ENCODE measurements at regions not wholly inside any gene's neighbourhood (a gene's known extent, or its start where the extent isn't known, plus 50 kb on each side); places are given as distances from the start of the nearest gene placed in this dataset.

DNA sequence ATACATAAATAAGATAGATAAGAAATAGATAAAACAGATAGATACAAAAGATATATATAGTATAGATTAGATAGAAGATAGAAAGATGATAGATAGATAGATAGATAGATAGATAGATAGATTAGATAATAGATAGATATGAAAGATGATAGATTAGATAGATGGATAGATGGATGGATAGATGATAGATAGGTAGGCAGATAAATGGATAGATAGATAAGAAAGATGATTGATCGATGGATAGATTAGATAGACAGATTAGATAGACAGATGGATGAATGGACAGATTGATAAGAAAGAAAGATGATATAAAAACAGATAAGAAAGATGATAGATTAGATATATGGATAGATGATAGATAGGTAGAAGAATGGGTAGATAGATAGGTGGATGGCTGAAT is 90.3 kb downstream of the SMIM20 start:
- TF ChIP-seq, protein P1, sequence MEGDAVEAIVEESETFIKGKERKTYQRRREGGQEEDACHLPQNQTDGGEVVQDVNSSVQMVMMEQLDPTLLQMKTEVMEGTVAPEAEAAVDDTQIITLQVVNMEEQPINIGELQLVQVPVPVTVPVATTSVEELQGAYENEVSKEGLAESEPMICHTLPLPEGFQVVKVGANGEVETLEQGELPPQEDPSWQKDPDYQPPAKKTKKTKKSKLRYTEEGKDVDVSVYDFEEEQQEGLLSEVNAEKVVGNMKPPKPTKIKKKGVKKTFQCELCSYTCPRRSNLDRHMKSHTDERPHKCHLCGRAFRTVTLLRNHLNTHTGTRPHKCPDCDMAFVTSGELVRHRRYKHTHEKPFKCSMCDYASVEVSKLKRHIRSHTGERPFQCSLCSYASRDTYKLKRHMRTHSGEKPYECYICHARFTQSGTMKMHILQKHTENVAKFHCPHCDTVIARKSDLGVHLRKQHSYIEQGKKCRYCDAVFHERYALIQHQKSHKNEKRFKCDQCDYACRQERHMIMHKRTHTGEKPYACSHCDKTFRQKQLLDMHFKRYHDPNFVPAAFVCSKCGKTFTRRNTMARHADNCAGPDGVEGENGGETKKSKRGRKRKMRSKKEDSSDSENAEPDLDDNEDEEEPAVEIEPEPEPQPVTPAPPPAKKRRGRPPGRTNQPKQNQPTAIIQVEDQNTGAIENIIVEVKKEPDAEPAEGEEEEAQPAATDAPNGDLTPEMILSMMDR (IDR thresholded peaks at IDR 0.05) = no peak
- H3K27me3 ChIP-seq = no peaks in the 10 kb centered on the region
- H3K27ac ChIP-seq = no peak overlapping the region
- intact Hi-C loops (cut with DNase I; ENCODE audit: low total_unique reads) = no loop called here
- H3K36me3 ChIP-seq = no peaks in the 10 kb centered on the region
- DNase-seq = no peak
- H3K4me1 ChIP-seq = no peaks in the 10 kb centered on the region
- H3K4me3 ChIP-seq = no peak overlapping the region
- peaks cover 0 to 6% (median 0%) of the 10 kb centered on the region in 3 donors for H3K9me3 ChIP-seq

DNA sequence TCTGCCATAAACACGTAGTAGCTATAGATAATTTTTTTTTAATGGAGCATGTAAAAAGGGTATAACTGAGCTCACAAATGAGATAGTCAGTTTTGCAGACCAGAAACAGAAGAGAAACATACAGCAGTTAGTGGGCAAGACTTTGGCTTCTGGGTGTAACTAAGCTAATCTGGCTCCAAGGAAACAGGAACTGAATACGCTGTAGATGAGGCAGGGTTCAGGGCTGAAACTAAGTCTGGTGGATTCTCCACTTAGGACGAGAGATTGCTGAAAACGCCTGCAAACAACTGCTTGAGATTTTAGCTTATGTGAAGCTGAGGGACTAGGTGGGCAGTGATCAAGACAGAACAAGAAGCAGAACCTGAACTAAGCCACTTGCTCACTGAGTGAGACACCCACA is 91.7 kb downstream of the SMIM20 start:
- H3K36me3 ChIP-seq = no peaks in the 10 kb centered on the region
- no peak overlapping the region for H3K4me3 ChIP-seq
- TF ChIP-seq, protein P1 (IDR thresholded peaks at IDR 0.05) = no peak
- H3K9me3 ChIP-seq = peaks cover 0 to 6% (median 0%) of the 10 kb centered on the region in 3 donors
- no peaks in the 10 kb centered on the region for H3K27me3 ChIP-seq
- intact Hi-C loops (cut with DNase I; ENCODE audit: low total_unique reads) = no loop called here
- no peak for DNase-seq
- H3K27ac ChIP-seq = no peak overlapping the region
- H3K4me1 ChIP-seq = no peaks in the 10 kb centered on the region

DNA sequence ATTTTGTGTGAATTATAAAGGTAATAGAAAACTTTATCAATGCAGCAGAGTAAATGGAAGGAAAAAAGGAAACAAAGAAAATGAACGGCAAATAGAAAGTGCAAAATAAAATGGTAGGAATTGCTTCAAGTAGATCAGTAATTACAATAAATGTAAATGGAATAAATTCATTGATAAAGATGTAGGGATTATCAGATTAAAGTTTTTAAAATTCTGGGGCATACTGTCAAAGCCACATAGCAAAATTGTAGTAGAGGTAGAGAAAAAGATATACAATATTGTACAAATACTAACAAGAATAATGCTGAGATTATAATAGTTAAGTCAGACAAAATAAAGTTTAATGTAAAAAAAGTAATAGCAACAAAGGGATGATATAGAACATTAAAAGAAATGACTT is 94.7 kb downstream of the SMIM20 start:
- Histone ChIP-seq H3K27ac (no peak overlapping the region), H3K27me3 (no peaks in the 10 kb centered on the region), H3K4me1 (no peaks in the 10 kb centered on the region), H3K36me3 (no peaks in the 10 kb centered on the region), H3K4me3 (no peak overlapping the region), H3K9me3 (peaks cover 0 to 6% (median 0%) of the 10 kb centered on the region in 3 donors)
- no peak for DNase-seq
- TF ChIP-seq, protein P1 (IDR thresholded peaks at IDR 0.05) = no peak
- intact Hi-C loops (cut with DNase I; ENCODE audit: low total_unique reads) = no loop called here

GRCh38 chr4:26009502-26009901 is 95.5 kb downstream of the SMIM20 start:
- no peaks in the 10 kb centered on the region for H3K27me3 ChIP-seq
- no peak overlapping the region for H3K4me3 ChIP-seq
- TF ChIP-seq, protein P1 (IDR thresholded peaks at IDR 0.05) = no peak
- no peaks in the 10 kb centered on the region for H3K36me3 ChIP-seq
- intact Hi-C loops (cut with DNase I; ENCODE audit: low total_unique reads) = no loop called here
- no peak for DNase-seq
- no peak overlapping the region for H3K27ac ChIP-seq
- H3K9me3 ChIP-seq = peaks cover 0 to 6% (median 0%) of the 10 kb centered on the region in 3 donors
- H3K4me1 ChIP-seq = peaks cover 0 to 7% (median 2%) of the 10 kb centered on the region in 4 donors

DNA sequence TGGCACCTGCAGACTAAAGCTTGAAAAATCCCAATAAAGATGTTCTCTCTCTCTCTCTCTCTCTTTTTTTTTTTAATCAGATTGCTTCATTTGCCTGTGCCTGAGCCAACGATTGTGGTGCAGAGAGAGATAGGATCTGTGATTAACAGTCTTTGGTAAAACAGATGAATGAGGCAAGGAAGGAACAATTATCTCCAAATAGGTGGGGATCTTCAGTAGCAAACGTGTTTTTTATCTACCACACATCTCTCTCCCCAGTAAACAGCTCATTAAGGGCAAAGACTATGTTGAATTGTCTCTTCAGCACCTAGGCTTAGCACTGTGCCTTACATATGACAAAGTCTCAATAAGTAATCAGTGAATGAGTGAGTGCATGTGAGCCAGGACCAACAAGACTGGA is 96.3 kb downstream of the SMIM20 start:
- Histone ChIP-seq H3K4me3 (no peak overlapping the region), H3K36me3 (no peaks in the 10 kb centered on the region), H3K4me1 (peaks cover 0 to 15% (median 10%) of the 10 kb centered on the region in 4 donors), H3K27ac (no peak overlapping the region), H3K27me3 (no peaks in the 10 kb centered on the region), H3K9me3 (peaks cover 0 to 6% (median 0%) of the 10 kb centered on the region in 3 donors)
- TF ChIP-seq, protein P1 (IDR thresholded peaks at IDR 0.05) = no peak
- no peak for DNase-seq
- intact Hi-C loops (cut with DNase I; ENCODE audit: low total_unique reads) = no loop called here

DNA sequence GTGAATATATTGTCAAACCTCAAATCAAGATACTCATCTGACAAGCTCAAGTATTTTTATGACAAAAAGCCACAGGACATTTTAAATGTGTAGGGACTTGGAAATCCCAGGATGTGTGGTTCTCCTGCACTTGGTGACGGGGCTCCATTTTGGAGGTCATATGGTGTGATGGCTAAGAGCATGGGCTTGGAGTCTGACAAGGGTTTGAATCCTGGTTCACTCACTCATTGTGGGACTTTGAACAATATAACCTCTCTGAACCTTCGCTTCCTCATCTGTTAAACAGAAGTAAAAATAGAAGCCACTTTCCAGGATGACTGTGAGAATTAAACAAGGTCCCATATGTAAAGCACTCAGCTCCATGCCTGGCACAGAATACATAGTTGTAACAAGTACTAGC is 99.6 kb downstream of the SMIM20 start:
- TF ChIP-seq, protein P1 (IDR thresholded peaks at IDR 0.05) = no peak
- Histone ChIP-seq H3K4me3 (no peak overlapping the region), H3K36me3 (no peaks in the 10 kb centered on the region), H3K27me3 (no peaks in the 10 kb centered on the region), H3K4me1 (peaks cover 0 to 26% (median 17%) of the 10 kb centered on the region in 4 donors), H3K9me3 (peaks cover 0 to 2% (median 0%) of the 10 kb centered on the region in 3 donors), H3K27ac (no peak overlapping the region)
- intact Hi-C loops (cut with DNase I; ENCODE audit: low total_unique reads) = no loop called here
- no peak for DNase-seq

All from tibial artery (tissue), 4 donors.